GM12878 (cell line): ENCODE measurements at regions not wholly inside any gene's neighbourhood (a gene's known extent, or its start where the extent isn't known, plus 50 kb on each side); places are given as distances from the start of the nearest gene placed in this dataset.

Source experiments
- ATAC-seq: fragments of 200-7000 bp; cut with Tn5 transposase; 3 replicates; pipeline ENCODE4 v1.9.1; 2020; ENCODE audit warnings: mild to moderate bottlenecking, moderate library complexity
- BruUV-seq: library from RNA; stranded (reverse); fragments of 400-500 nt; replicated peaks from 2 replicates; lab custom pipeline; 2021; lab: Mats Ljungman, UMichigan
- CTCF ChIA-PET: fragments of 300-600 bp; sonication (Branson Sonifier 250); formaldehyde crosslinking; extraction: SDS; loops from one replicate; lab custom pipeline; 2021; ENCODE audit warnings: inconsistent platforms; lab: Yijun Ruan, JAX
- POLR2A ChIA-PET: fragments of 350-600 bp; formaldehyde crosslinking; extraction: SDS; loops from one replicate; lab custom pipeline; 2021; ENCODE audit warnings: inconsistent platforms; lab: Charles Lee
- RAD21 ChIA-PET: fragments of 300-600 bp; sonication (Branson Sonifier 250); formaldehyde crosslinking; loops from one replicate; lab custom pipeline; 2023; ENCODE audit warnings: antibody characterized with exemption; ENCODE audit not compliant: unreplicated experiment; lab: Charles Lee
- SMC1A ChIA-PET: fragments of 300-600 bp; sonication (Branson Sonifier 250); formaldehyde crosslinking; loops from one replicate; lab custom pipeline; 2023; ENCODE audit not compliant: unreplicated experiment, uncharacterized antibody; lab: Charles Lee
- DNase-seq: peaks from one replicate; pipeline ENCODE4 v3.0.0-alpha.2; 2011; ENCODE audit warnings: low read depth, low spot score
- FAIRE-seq: peaks from 3 replicates; lab custom pipeline; 2011; peaks lifted over from hg19 to GRCh38; lab: Jason Lieb, UNC
- H2AFZ ChIP-seq: 2 replicates; pipeline ENCODE4 v1.6.0; 2011; ENCODE audit warnings: low read depth, low read length, control low read depth; ENCODE audit not compliant: control insufficient read depth
- H3K27ac ChIP-seq: 2 replicates; pipeline ENCODE4 v1.5.1; 2011; ENCODE audit warnings: control low read depth; ENCODE audit not compliant: control insufficient read depth, insufficient read depth
- H3K27me3 ChIP-seq, 2 experiments: replicated peaks in 1 of 2; 2 replicates each; pipeline versions ENCODE4 v1.6.0 to v1.6.1; 2011; ENCODE audit warnings: low read length in 1 of 2; ENCODE audit not compliant: control insufficient read depth in 2 of 2, insufficient read depth in 2 of 2
- H3K36me3 ChIP-seq, 2 experiments: 2 replicates each; pipeline ENCODE4 v1.5.1; 2011; ENCODE audit warnings: low read length in 1 of 2; ENCODE audit not compliant: control insufficient read depth in 2 of 2, insufficient read depth in 2 of 2
- H3K4me1 ChIP-seq: 2 replicates; pipeline ENCODE4 v1.6.1; 2011; ENCODE audit warnings: mild to moderate bottlenecking, low read length, moderate library complexity, mixed read lengths; ENCODE audit not compliant: control insufficient read depth, insufficient read depth
- H3K4me2 ChIP-seq: 2 replicates; pipeline ENCODE4 v1.6.0; 2011; ENCODE audit warnings: control low read depth; ENCODE audit not compliant: control insufficient read depth, insufficient read depth
- H3K4me3 ChIP-seq: fragments of 200-600 bp; sonication (generic); 2 replicates; pipeline ENCODE4 v1.5.1; 2016
- H3K79me2 ChIP-seq: 2 replicates; pipeline ENCODE4 v1.6.0; 2011; ENCODE audit warnings: low read length; ENCODE audit not compliant: control insufficient read depth, insufficient read depth
- H3K9ac ChIP-seq: 2 replicates; pipeline ENCODE4 v1.8.0; 2011; ENCODE audit warnings: low read length, control low read depth, mixed read lengths; ENCODE audit not compliant: control insufficient read depth, insufficient read depth
- H3K9me3 ChIP-seq: replicated peaks from 3 replicates; pipeline ENCODE4 v1.5.1; 2011; ENCODE audit warnings: mild to moderate bottlenecking, low read length; ENCODE audit not compliant: control insufficient read depth, insufficient read depth
- H4K20me1 ChIP-seq: 2 replicates; pipeline ENCODE4 v1.6.0; 2011; ENCODE audit not compliant: control insufficient read depth, insufficient read depth
- CEBPB ChIP-seq, 2 experiments: fragments of 150-350 bp in 1 of 2; IDR thresholded peaks; 2 replicates each; pipeline ENCODE4 v1.6.1; 2012 to 2014; ENCODE audit warnings: low read depth in 2 of 2, low read length in 2 of 2, borderline replicate concordance in 1 of 2, inconsistent platforms in 1 of 2
- ETV6 ChIP-seq, 2 experiments: fragments of 450-650 bp in 1 of 2; IDR thresholded peaks in 1 of 2; conservative IDR thresholded peaks in 1 of 2; 2 replicates each; pipeline ENCODE4 v1.6.1; 2014; ENCODE audit warnings: antibody characterized with exemption in 1 of 2, borderline replicate concordance in 1 of 2, low read depth in 1 of 2, mild to moderate bottlenecking in 1 of 2, moderate library complexity in 1 of 2
- EZH2 ChIP-seq: IDR thresholded peaks from 2 replicates; pipeline ENCODE4 v1.6.1; 2012; ENCODE audit warnings: low read depth, mild to moderate bottlenecking, control low read depth, inconsistent platforms, low read length, borderline replicate concordance; ENCODE audit not compliant: control insufficient read depth
- FOS ChIP-seq: IDR thresholded peaks from 3 replicates; pipeline ENCODE4 v1.6.1; 2011; ENCODE audit warnings: borderline replicate concordance; ENCODE audit not compliant: insufficient read length; ENCODE audit errors: extremely low read depth
- IRF4 ChIP-seq: IDR thresholded peaks from 2 replicates; pipeline ENCODE4 v1.6.1; 2011; ENCODE audit warnings: low read depth, low read length
- KAT2A ChIP-seq: conservative IDR thresholded peaks from 2 replicates; pipeline ENCODE4 v1.6.1; 2011; ENCODE audit warnings: low read depth, low read length; ENCODE audit not compliant: control insufficient read depth
- KDM1A ChIP-seq: fragments of 200-600 bp; sonication (generic); IDR thresholded peaks from 2 replicates; pipeline ENCODE4 v1.6.1; 2016; ENCODE audit warnings: borderline replicate concordance
- NFIC ChIP-seq: IDR thresholded peaks from 2 replicates; pipeline ENCODE4 v1.6.1; 2012; ENCODE audit warnings: low read depth, mild to moderate bottlenecking, inconsistent platforms, low read length, moderate library complexity
- NR2C1 ChIP-seq: fragments of 450-650 bp; IDR thresholded peaks from 2 replicates; pipeline ENCODE4 v1.6.1; 2017; ENCODE audit warnings: antibody characterized with exemption, mild to moderate bottlenecking, moderate library complexity
- NRF1 ChIP-seq: conservative IDR thresholded peaks from 2 replicates; pipeline ENCODE4 v1.6.1; 2011; ENCODE audit warnings: mild to moderate bottlenecking, low read depth, low read length, improper control_type of control experiment
- PAX8 ChIP-seq: fragments of 450-650 bp; IDR thresholded peaks from 2 replicates; pipeline ENCODE4 v1.6.1; 2017; ENCODE audit warnings: mild to moderate bottlenecking, moderate library complexity
- SMAD1 ChIP-seq: fragments of 450-650 bp; IDR thresholded peaks from 2 replicates; pipeline ENCODE4 v1.6.1; 2018; ENCODE audit warnings: mild to moderate bottlenecking, low read depth; ENCODE audit not compliant: partially characterized antibody
- SMAD5 ChIP-seq: IDR thresholded peaks from 2 replicates; pipeline ENCODE4 v1.6.1; 2016; ENCODE audit warnings: antibody characterized with exemption, low read depth
- SMC3 ChIP-seq: IDR thresholded peaks from 2 replicates; pipeline ENCODE4 v1.6.1; 2011; ENCODE audit warnings: low read length, improper control_type of control experiment, borderline replicate concordance
- SREBF1 ChIP-seq: IDR thresholded peaks from 2 replicates; pipeline ENCODE4 v1.6.1; 2012; ENCODE audit warnings: mild to moderate bottlenecking, low read length
- WGBS: methylation state at CpG from one replicate; pipeline ENCODE4 v1.1.6; 2016; ENCODE audit warnings: low lambda C conversion rate; ENCODE audit not compliant: insufficient replicate concordance, insufficient coverage; ENCODE audit errors: missing lambda C conversion rate; 5-methylcytosine and 5-hydroxymethylcytosine counted together
- in situ Hi-C: fragments of 300-500 bp; cut with MboI; formaldehyde crosslinking; loops from 9 replicates; pipeline ENCODE4 v1.14.3; 2018; ENCODE audit warnings: mixed read lengths
- intact Hi-C: fragments of 100-400 bp; cut with micrococcal nuclease; formaldehyde crosslinking; loops from one replicate; pipeline ENCODE4 v1.14.2; 2022; ENCODE audit not compliant: unreplicated experiment
- TF ChIP-seq, protein P1 (sequence below): IDR thresholded peaks from 2 replicates; pipeline ENCODE4 v1.6.1; 2012; ENCODE audit warnings: low read length, inconsistent platforms

GRCh38 chr13:70405266-70405665 lies 297.0 kb upstream of the KLHL1 start:
- no peak overlapping the region for H2AFZ ChIP-seq
- in situ Hi-C loops (no loop called here), intact Hi-C loops (no loop called here)
- H3K9me3 ChIP-seq, result no peaks in the 10 kb centered on the region
- no TSS peak for BruUV-seq
- DNase-seq (no peak), ATAC-seq (no peak), FAIRE-seq (no peak)
- H3K4me1 ChIP-seq, result no peaks in the 10 kb centered on the region
- WGBS, result 57% methylated on average over 4 of the region's 4 CpGs
- no peak overlapping the region for H3K9ac ChIP-seq
- H3K27ac ChIP-seq, result no peak overlapping the region
- TF ChIP-seq SMC3 (no peak), SMAD5 (no peak), KDM1A (no peak), NFIC (no peak), CEBPB (IDR thresholded peaks at IDR 0.05; ENCODE audit: borderline replicate concordance in 1 of 2, low read depth in 2 of 2, low read length in 2 of 2) (no peak), FOS (no peak), PAX8 (no peak), NR2C1 (no peak), NRF1 (no peak), IRF4 (no peak), KAT2A (no peak), EZH2 (no peak), SMAD1 (no peak), ETV6 (conservative IDR thresholded peaks at IDR 0.05 in 1 of 2, IDR thresholded peaks at IDR 0.05 in 1 of 2; ENCODE audit: borderline replicate concordance in 1 of 2, low read depth in 1 of 2) (no peak), SREBF1 (no peak)
- TF ChIP-seq, protein P1, sequence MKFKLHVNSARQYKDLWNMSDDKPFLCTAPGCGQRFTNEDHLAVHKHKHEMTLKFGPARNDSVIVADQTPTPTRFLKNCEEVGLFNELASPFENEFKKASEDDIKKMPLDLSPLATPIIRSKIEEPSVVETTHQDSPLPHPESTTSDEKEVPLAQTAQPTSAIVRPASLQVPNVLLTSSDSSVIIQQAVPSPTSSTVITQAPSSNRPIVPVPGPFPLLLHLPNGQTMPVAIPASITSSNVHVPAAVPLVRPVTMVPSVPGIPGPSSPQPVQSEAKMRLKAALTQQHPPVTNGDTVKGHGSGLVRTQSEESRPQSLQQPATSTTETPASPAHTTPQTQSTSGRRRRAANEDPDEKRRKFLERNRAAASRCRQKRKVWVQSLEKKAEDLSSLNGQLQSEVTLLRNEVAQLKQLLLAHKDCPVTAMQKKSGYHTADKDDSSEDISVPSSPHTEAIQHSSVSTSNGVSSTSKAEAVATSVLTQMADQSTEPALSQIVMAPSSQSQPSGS, result no peak
- no peak overlapping the region for H3K4me2 ChIP-seq
- H3K79me2 ChIP-seq, result no peaks in the 10 kb centered on the region
- ChIA-PET SMC1A (no interaction called here), POLR2A (no interaction called here), RAD21 (no interaction called here), CTCF (no interaction called here)
- H3K4me3 ChIP-seq, result no peak overlapping the region
- H3K36me3 ChIP-seq, result no peaks in the 10 kb centered on the region
- no peaks in the 10 kb centered on the region for H3K27me3 ChIP-seq
- H4K20me1 ChIP-seq, result no peaks in the 10 kb centered on the region
